IPS DF 19.7 (cell line): ENCODE measurements at regions not wholly inside any gene's neighbourhood (a gene's known extent, or its start where the extent isn't known, plus 50 kb on each side); places are given as distances from the start of the nearest gene placed in this dataset.

Experiments used
- DNase-seq: peaks from one replicate; pipeline ENCODE4 v3.0.0-alpha.2; 2013; ENCODE audit warnings: low read depth, low spot score

- DNase-seq = no peak
Measured at GRCh38 chr9:38162332-38163211, 93.5 kb upstream of the SHB start.

- DNase-seq = peak; percentile 48
Measured at GRCh38 chr9:38160613-38161215, 91.7 kb upstream of the SHB start.

GRCh38 chr9:38159599-38159998, 90.6 kb upstream of the SHB start:
- DNase-seq = no peak

GRCh38 chr9:38158628-38159027, 89.6 kb upstream of the SHB start:
- no peak for DNase-seq

GRCh38 chr9:38157711-38158110, 88.7 kb upstream of the SHB start:
- DNase-seq = no peak

GRCh38 chr9:38154501-38155421, 85.7 kb upstream of the SHB start:
- no peak for DNase-seq

- no peak for DNase-seq
Measured at GRCh38 chr9:38153910-38154291, 84.9 kb upstream of the SHB start.

GRCh38 chr9:38153152-38153909, 84.3 kb upstream of the SHB start:
- no peak for DNase-seq

GRCh38 chr9:38149647-38150046, 80.6 kb upstream of the SHB start:
- no peak for DNase-seq

GRCh38 chr9:38146844-38147243, 77.8 kb upstream of the SHB start:
- DNase-seq = no peak

GRCh38 chr9:38145526-38146053, 76.6 kb upstream of the SHB start:
- DNase-seq = no peak

GRCh38 chr9:38144421-38144820, 75.4 kb upstream of the SHB start:
- no peak for DNase-seq

GRCh38 chr9:38141746-38142591, 72.9 kb upstream of the SHB start:
- no peak for DNase-seq

GRCh38 chr9:38138276-38138675, 69.2 kb upstream of the SHB start:
- no peak for DNase-seq

GRCh38 chr9:38137342-38137741, 68.3 kb upstream of the SHB start:
- no peak for DNase-seq

- DNase-seq = no peak
Measured at GRCh38 chr9:38136386-38136785, 67.4 kb upstream of the SHB start.

- DNase-seq = no peak
Measured at GRCh38 chr9:38134611-38135237, 65.7 kb upstream of the SHB start.

GRCh38 chr9:38133595-38133994, 64.6 kb upstream of the SHB start:
- no peak for DNase-seq

GRCh38 chr9:38132956-38133355, 63.9 kb upstream of the SHB start:
- DNase-seq = no peak

GRCh38 chr9:38131729-38132128, 62.7 kb upstream of the SHB start:
- no peak for DNase-seq
